GM18861 (cell line): ENCODE measurements at regions not wholly inside any gene's neighbourhood (a gene's known extent, or its start where the extent isn't known, plus 50 kb on each side); places are given as distances from the start of the nearest gene placed in this dataset.
A peak's percentile ranks its signal among the peaks of the same experiment; 100 is the strongest.
"Not testable (repeated sequence)": the region's sequence is repeated elsewhere in the genome, so short reads cannot be mapped to it uniquely, and the experiment has no call there.

Experiments used
- ATAC-seq: cut with Tn5 transposase; IDR thresholded peaks from one replicate; pipeline ENCODE4 v1.9.1; 2021; ENCODE audit not compliant: unreplicated experiment

GRCh38 chrX:38937926-38938325, 136.7 kb downstream of the MID1IP1 start:
- no peak for ATAC-seq

GRCh38 chrX:38939067-38939466, 137.8 kb downstream of the MID1IP1 start:
- ATAC-seq = no peak

GRCh38 chrX:38940547-38940946, 139.3 kb downstream of the MID1IP1 start:
- ATAC-seq = no peak

- ATAC-seq = no peak
These were observed 140.4 kb downstream of the MID1IP1 start for GRCh38 chrX:38941675-38942074.

- no peak for ATAC-seq
These were observed 141.9 kb downstream of the MID1IP1 start for GRCh38 chrX:38943120-38943519.

GRCh38 chrX:38948046-38948445, 146.8 kb downstream of the MID1IP1 start:
- ATAC-seq = no peak

GRCh38 chrX:38954520-38954919, 153.3 kb downstream of the MID1IP1 start:
- ATAC-seq = no peak

- ATAC-seq = no peak
These were observed 158.5 kb downstream of the MID1IP1 start for GRCh38 chrX:38959736-38960135.

- no peak for ATAC-seq
These were observed 158.9 kb downstream of the MID1IP1 start for GRCh38 chrX:38960137-38960536.

- ATAC-seq = no peak
These were observed 160.7 kb downstream of the MID1IP1 start for GRCh38 chrX:38961936-38962335.

- ATAC-seq = not testable (repeated sequence)
These were observed 162.0 kb downstream of the MID1IP1 start for GRCh38 chrX:38963244-38963643.

- no peak for ATAC-seq
These were observed 164.6 kb downstream of the MID1IP1 start for GRCh38 chrX:38965888-38966287.

- no peak for ATAC-seq
These were observed 167.3 kb downstream of the MID1IP1 start for GRCh38 chrX:38968344-38969216.

GRCh38 chrX:38970074-38970473, 168.8 kb downstream of the MID1IP1 start:
- peak; percentile 71 for ATAC-seq

- ATAC-seq = no peak
These were observed 169.6 kb downstream of the MID1IP1 start for GRCh38 chrX:38970845-38971244.

GRCh38 chrX:38973322-38973721, 172.1 kb downstream of the MID1IP1 start:
- no peak for ATAC-seq

- ATAC-seq = no peak
These were observed 173.3 kb downstream of the MID1IP1 start for GRCh38 chrX:38974542-38974941.

GRCh38 chrX:38975368-38975942, 174.2 kb downstream of the MID1IP1 start:
- ATAC-seq = no peak

GRCh38 chrX:38982370-38982769, 181.1 kb downstream of the MID1IP1 start:
- peak; percentile 71 for ATAC-seq

- no peak for ATAC-seq
These were observed 181.6 kb downstream of the MID1IP1 start for GRCh38 chrX:38982843-38983242.

GRCh38 chrX:38985375-38985774, 184.1 kb downstream of the MID1IP1 start:
- peak; percentile 53 for ATAC-seq

- no peak for ATAC-seq
These were observed 184.7 kb downstream of the MID1IP1 start for GRCh38 chrX:38985945-38986344.
